Amniotic epithelial cell (primary cell): ENCODE measurements at regions not wholly inside any gene's neighbourhood (a gene's known extent, or its start where the extent isn't known, plus 50 kb on each side); places are given as distances from the start of the nearest gene placed in this dataset.
A peak's percentile ranks its signal among the peaks of the same experiment; 100 is the strongest.
"Not testable (repeated sequence)": the region's sequence is repeated elsewhere in the genome, so short reads cannot be mapped to it uniquely, and the experiment has no call there.

Source experiments
- DNase-seq: peaks from one replicate; pipeline ENCODE4 v3.0.0-alpha.2; 2010; ENCODE audit warnings: low read depth

DNA sequence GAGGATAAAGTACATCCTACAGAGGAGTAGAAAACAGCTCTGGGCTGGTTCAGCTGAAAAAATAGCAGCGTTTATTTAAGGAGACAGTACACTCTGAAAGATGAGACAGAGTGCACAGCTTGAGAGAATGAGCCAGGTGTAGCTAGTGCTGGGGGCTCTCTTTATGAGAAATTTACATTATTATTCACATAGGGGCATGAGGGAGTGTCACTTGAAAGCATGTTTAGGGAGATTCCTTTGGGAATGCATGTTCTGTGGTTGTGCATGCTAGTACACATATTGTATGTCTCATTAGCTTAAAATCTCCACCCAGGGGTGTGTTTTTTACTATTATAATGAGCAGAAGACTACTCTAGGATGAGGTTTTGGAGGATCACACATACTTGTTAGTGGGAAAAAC, 1224.4 kb downstream of the REEP3 start:
- no peak for DNase-seq

DNA sequence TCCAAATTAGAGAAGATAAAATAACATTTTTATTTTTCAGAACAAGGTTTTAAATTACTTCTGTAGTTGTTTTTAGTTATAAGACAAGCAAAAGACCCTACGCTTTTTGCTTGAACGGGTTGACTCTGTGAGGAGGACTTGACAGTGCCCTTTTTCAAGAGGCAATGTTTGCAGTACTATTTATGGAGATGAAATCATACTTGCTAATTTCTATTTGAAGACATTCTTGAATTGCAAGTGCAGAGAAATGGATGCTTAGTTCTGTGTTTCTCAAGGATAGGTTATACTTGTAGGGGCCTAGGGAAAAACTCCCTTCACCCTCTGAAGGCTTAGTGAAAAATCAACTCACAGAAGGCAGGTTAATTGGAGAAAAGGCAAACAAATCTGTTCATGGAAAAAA, 1229.5 kb downstream of the REEP3 start:
- no peak for DNase-seq

DNA sequence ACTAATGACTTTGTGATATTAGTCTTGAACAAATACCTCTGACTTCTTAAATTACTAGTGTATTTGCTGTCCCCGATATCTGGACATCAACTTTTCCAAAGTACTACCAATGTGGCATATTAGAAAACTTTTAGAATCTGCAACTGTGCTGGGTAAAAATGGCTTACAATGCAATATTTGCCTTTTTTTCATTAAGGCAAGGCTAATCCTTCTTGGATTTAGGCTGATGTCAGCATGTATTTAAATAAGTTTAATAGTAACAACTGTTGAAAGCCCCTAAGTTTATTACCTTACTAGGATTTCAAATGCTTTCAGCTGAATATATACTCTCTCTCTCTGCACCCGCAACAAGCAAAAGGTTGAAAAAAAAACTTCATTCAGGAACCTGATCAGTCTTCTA, 1232.3 kb downstream of the REEP3 start:
- no peak for DNase-seq

DNA sequence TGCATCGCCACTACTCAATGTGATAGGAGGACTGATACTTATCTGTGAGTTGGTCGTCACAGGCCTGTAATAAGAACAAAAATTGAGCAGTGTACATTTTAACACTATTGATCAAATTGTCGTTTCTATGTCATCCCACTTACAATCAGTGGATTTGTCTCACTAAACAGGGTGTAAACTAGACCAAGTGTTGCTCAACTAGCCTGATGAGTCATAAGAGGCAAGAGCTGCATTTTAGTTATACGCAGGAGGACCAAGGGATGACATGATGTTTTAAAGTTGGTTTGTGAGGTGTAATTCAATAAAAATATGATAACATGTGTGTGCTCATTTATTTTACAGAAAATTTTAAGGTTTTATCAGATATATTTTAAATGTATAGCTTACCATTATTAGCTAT, 1239.2 kb downstream of the REEP3 start:
- peak; percentile 1 for DNase-seq

DNA sequence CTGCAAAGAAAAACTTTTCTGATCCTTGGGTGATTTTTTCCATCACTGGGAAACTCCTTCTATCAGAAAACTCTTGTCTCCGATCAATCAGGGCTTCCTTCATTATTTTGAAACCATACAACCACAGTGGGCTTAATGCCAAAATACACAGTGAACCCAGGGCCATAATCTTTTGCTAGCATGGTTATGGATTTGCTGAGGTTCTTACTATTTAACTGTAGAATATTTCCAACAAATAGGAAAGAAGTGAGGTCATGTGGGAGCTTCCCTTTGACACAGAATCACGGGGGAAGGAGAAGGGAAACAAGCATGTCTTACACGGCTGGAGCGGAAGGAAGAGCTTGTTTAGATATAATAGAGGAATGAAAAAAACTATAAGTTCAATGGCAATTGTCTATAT, 1241.7 kb downstream of the REEP3 start:
- DNase-seq = no peak

DNA sequence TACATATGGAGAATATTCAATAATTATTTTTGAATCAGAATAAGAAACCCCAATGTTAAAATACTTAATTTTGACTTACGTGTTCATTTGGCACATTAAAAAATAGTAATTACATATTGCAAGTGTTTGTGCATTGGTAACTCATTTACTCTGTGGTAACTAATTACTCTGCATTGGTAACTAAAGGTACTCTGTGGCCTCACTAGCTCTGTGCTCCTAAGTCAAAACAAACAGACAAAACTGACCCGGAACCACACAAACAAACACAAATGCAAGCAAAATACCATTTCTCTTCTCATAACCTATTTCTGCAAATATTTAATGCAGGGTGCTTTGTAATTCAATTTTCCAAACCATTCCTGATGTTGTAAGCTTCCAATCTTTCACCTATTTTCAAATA, 1244.3 kb downstream of the REEP3 start:
- no peak for DNase-seq

DNA sequence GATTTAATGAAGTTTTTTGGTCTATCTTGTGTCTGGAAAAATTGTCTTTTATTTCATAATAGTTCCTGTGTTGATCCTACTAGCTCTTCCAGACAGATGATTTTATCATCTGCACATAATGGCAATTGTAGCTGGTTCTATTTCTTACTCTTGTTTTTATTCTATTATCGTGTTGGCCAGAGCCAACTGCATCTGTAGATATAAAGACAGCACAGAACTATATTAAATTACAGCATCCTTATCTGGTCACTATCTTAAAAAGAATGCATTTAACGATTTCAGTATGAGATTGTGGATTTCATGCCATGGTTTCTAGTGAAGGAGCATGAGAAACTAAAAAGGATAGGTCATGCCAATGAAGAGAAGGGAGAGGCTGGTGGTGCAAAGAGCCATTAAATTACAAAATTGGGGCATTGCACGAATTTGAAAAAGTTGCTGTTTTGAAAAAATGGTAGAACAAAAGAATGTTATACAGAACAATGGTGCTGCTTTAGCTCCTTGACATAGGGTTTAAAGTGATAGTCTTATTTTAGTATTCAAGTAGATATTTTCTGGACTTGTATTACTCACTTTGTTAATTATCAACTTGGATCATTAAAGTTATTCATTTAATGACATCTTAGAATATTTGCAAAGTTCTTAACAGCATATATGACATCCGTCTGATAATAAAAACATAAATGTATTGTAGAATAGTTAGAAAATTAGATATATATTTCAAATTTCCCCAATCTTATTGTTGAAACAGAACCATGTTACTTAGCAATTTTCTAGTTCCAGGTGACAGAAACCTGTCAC, 1250.3 kb downstream of the REEP3 start:
- DNase-seq = no peak

DNA sequence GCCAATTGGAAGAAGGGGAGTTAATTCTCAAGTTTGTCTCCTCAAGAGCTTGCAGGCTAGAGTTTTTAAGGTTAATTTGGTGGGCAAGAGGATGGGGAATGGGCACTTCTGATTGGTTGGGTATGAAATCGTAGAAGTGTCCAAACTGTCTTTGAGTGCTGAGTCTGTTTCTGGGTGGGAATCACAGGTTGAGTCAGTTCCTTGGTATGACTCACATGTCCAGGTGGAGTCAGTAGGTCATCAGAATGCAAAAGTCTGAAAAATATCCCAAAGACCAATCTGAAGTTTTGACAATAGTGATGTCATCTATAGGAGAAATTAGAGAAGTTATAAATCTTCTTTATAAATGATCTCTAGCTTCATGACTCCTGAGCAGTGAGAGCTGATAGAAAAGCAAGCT, 1252.2 kb downstream of the REEP3 start:
- no peak for DNase-seq

DNA sequence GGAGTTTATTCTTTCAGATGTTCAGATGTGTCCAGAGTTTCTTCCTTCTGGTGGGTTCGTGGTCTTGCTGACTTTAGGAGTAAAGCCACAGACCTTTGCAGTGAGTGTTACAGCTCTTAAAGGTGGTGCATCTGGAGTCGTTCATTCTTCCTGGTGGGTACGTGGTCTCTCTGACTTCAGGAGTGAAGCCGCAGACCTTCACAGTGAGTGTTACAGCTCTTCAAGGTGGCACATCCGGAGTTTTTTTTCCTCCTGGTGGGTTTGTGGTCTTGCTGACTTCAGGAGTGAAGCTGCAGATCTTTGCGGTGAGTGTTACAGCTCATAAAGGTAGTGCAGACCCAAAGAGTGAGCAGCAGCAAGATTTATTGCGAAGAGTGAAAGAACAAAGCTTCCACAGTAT, 1263.2 kb downstream of the REEP3 start:
- not testable (repeated sequence) for DNase-seq

DNA sequence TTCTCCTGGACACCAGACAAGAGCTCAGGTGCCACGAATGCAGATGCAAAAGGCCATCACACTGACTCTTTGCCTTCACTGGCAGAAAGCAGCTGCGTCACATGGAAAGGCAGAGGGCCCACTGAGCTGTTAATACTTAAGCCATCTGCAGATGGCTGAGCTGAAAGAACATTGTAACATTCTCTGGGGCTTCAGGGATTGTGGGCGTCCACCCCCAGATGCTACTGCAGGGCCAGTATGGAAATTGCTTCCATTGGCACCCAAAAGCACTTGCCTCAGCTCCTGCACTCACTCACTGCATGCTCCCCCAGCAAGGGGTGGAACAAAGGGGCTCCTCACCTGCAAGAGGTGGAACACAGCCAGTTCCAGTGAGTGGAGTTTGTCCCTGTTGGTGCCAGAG, 1264.6 kb downstream of the REEP3 start:
- DNase-seq = no peak

DNA sequence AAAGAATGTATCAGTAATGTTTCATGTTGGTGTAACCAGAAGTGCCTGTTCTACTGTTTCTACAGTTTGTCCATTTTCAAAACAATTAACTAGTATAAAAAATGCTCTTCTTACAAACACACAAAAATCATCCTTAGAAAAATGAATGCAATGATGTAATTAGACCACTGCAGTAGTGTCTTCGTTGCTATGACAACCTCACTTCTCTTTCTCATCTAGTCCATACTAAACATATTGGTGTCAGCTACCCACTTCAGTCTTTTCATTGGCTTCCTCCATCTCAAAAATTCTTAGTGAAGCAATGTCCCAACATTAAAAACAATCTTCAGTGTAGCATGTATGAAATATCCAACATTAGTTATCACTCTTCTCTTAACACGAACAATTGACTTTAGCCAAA, 1265.8 kb downstream of the REEP3 start:
- no peak for DNase-seq

DNA sequence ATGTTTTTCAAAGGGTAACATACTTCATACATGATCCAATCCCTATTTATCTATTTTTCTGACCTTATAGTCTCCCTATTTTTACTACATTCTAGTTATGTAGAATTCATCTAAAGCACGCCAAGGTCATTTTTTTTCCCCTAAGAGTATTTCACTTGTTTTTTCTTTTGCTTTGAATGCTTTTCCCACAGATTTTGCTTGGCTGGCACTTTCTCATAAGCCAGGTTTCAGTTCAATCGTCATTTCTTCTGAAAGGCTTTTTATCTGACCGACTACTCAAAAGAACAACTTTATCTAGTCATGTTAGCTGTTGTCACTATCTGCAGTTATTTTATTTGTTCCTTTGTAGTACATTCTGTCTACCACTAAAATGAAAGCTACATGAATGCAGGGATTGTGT, 1274.6 kb downstream of the REEP3 start:
- DNase-seq = no peak

DNA sequence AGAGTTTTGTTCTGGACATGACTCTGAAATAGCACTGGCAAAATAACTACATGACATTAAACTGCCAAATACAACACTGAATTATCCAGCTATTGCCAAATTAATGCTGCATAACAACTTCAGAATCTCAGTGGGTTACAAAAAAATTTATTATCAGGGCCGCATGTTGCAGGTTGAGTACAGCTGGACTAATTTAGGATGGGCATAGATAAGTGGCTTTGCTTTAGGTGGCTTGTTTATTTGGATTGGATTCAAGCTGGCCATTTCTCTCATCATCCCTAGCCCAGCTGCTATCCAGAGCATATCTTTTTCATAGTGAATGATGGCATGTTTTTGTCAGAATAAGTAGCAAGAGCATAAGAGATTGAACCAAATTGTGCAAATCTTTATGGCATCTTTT, 1277.1 kb downstream of the REEP3 start:
- no peak for DNase-seq

DNA sequence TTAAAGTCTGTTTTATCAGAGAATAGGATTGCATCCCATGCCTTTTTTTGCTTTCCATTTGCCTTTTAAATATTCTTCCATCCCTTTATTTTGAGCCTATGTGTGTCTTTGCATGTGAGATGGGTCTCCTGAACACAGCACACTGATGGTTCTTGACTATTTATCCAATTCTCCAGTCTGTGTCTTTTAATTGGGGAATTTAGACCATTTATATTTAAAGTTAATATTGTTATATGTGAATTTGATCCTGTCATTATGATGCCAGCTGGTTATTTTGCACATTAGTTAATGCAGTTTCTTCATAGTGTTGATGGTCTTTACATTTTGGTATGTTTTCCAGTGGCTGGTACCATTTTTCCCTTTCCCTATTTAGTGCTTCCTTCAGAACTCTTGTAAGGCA, 1287.0 kb downstream of the REEP3 start:
- DNase-seq = not testable (repeated sequence)

DNA sequence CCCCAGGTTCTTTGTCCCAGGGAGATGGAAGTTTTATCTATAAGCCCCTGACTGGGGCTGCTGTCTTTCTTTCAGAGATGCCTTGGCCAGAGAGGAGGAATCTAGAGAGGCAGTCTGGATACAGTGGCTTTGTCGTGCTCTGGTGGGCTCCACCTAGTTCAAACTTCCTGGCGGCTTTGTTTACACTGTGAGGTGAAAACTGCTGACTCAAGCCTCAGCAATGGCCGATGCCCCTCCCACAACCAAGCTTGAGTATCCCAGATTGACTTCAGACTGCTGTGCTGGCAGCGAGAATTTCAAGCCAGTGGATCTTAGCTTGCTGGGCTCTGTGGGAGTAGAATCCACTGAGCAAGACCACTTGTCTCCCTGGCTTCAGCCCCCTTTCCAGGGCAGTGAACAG, 1288.8 kb downstream of the REEP3 start:
- DNase-seq = not testable (repeated sequence)

DNA sequence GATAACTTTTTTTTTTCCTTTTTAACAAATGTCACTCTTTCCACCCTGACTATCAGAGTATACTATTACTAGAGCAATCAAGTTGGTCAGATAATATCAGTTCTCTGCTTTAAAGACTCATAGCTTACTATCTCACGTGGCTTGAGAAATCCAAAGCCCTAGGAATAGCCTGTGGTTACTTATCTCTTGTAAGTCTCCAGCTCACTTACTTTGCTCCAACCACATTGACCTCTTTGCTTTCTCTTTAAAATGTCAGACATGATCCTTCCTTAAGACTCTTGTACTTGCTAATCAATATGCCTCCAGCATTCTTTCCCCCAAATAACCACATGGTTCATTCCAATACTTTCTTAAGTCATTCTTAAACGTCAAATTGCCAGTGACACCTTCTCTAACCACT, 1292.2 kb downstream of the REEP3 start:
- peak; percentile 1 for DNase-seq

DNA sequence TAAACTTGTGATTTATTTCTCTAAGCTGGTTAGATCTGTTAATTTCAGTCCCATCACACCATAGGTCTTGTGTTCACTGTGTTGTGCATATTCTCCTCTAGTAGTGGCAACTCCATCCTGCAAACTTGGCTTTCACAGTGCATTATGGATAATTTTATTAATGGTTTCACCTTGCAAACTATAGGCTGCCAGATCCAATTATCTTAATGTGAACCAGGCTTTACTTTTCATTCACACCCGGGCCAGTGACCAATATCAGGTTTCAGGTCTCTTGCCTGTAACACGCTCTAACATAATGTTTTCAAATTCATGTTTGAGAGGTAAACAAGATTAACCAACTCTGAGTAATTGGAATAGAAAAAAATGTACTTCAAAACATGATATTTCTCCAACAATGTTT, 1293.0 kb downstream of the REEP3 start:
- DNase-seq = no peak

DNA sequence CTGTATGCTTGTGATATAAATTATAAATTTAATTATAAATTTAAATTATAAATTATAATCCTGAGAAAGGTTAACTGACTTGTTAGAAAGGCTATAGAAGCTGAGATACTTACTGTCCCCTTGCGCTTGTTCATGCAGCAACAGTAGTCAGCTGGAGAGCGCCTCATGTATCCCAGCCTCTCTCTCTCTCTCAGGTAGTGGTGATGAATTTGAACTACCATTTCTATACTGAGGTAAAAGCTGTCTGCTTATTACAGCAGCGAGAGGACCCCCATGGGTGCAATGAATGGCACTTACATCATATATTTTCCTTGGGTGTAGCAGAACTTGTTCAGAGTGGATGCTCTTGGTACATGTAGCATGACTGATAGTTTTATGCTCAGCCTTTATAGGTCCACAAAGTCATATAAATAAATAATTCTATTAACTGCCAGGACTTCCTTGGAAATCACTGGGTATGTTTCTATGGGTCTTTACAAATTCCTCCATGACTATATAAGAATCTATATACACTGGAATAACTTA, 1308.7 kb downstream of the REEP3 start:
- no peak for DNase-seq

DNA sequence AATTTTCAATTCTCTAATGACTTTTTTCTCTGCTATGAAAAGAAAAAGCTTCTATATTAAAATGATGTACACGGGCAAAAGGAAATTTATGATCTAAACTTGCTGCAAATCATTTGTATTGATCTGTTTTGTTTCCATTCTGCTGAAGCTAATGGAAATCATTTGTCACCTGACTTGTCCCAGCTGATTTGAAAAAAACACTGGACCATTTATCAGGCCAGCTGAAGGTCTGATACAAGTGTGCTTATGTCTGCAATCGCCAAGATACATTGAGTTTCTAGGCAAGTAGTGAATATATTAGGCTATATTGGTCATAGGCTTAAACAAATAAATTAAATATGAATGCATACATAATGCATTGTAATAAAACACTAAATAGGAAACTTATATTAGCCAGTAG, 1309.7 kb downstream of the REEP3 start:
- DNase-seq = no peak

DNA sequence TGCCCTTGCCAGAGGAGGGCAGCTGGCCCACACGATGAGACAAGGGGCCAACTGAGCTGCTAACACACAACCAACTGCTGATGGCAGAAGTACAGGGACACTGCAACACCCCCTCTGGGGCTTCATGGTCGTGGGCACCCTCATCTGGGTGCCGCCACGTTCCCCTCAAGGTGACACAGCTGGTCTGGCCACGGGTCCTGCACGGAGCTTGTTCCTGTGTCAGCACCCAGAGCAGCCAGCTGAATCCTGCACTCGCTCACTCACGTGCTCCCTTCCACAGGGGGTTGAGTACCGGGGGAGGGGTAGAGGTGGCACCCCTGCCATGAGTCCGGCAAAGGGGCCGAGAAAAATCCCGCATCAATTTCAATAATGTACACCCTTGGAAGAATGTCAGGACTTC, 1319.1 kb downstream of the REEP3 start:
- no peak for DNase-seq

DNA sequence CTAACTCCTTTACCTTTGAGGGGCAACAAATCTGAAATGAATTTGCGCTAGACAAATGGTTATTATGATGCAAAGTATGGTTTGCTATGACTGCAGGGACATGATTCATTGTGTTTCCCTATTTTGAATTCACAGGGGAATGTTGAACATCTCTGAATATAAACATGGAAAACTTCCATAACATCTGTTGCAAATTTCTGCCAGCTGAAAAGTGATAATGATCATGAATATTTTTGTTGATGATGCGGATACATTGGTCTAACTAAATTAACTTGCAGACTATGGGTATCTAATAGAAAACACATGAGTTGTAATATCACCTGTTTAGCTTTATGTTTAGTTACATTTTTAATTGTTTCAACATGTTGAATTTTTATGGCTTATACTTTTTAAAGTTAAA, 1325.5 kb downstream of the REEP3 start:
- no peak for DNase-seq

DNA sequence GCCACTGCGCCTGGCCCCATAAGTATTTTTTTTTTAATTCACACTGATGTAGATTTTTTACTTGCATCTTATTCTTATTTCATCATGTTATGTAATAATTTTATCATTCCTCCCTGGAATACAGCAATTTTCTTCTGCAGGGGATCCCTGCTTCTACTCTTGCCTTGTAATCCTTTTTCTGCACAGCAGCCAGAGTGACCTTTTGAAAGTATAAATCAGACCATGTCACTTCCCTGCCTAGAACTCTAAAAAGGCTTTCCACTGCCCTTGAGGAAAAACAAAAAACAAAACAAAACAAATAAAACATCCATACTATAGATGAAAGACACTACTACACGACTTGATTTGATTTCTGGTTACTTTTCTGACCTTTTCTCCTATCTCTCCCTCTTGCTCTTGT, 1334.7 kb downstream of the REEP3 start:
- DNase-seq = no peak

DNA sequence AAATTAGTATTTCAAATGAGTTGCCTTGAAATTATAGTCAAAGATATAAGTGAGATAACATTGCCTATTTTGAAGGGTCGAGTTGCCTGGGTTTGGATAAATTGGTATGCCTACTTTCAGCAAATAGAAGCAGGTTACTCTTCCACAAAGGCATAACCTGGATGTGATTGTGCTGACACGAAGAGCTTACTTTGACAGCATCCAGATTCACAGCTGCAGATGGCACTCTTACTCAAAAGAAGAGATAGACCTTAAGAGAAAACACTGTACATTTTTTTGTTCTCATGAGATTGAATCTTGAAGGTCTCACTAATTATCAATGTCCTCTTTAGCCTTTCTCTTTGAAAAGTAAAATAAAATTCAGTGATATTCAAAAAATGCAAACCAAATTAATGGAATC, 1338.7 kb downstream of the REEP3 start:
- DNase-seq = no peak

DNA sequence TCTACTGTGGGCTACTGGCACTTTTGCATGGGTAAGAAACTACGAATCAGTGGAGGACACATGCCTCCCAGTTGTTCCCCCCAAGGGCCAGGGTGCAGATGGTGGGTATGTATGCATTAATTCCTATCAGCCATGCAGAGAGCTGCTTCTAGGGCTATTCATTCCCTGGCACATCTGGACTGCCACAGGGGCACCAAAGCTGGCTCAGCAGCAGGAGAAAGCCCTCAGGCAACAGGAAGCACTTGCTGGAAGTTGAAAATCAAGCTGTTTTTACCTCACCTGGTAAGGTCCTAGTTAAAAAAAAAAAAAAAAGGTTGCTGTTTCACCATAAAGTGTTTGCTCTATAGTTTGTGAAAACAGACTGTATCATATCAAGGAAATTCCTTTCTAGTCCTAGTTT, 1342.6 kb downstream of the REEP3 start:
- DNase-seq = no peak
